Endothelial cell of umbilical vein (primary cell): ENCODE measurements at regions not wholly inside any gene's neighbourhood (a gene's known extent, or its start where the extent isn't known, plus 50 kb on each side); places are given as distances from the start of the nearest gene placed in this dataset.

Experiments used
- BruUV-seq: library from RNA; stranded (reverse); fragments of 400-500 nt; replicated peaks from 2 replicates; lab custom pipeline; 2021; lab: Mats Ljungman, UMichigan
- CTCF ChIA-PET: fragments of 300-600, 350-600 bp; sonication (Branson Sonifier 250); formaldehyde crosslinking; loops from one replicate; lab custom pipeline; 2021; ENCODE audit warnings: antibody characterized with exemption, inconsistent platforms; lab: Charles Lee
- POLR2A ChIA-PET: fragments of 300-600, 350-600 bp; sonication (Branson Sonifier 250); formaldehyde crosslinking; loops from one replicate; lab custom pipeline; 2021; ENCODE audit warnings: antibody characterized with exemption, inconsistent platforms; lab: Charles Lee
- DNase-seq: peaks from one replicate; pipeline ENCODE4 v3.0.0-alpha.2; 2011; ENCODE audit warnings: low read depth, low spot score
- FAIRE-seq: peaks from 2 replicates; lab custom pipeline; 2011; peaks lifted over from hg19 to GRCh38; lab: Jason Lieb, UNC
- H2AFZ ChIP-seq: 2 replicates; pipeline ENCODE4 v1.6.0; 2012; ENCODE audit warnings: low read depth, low read length, control low read depth, inconsistent platforms
- H3K27ac ChIP-seq: 2 replicates; pipeline ENCODE4 v1.5.1; 2011; ENCODE audit warnings: low read depth, mild to moderate bottlenecking, control low read depth, low read length, moderate library complexity; ENCODE audit not compliant: insufficient read depth
- H3K27me3 ChIP-seq, 2 experiments: 2 replicates each; pipeline versions ENCODE4 v1.6.0 to v1.6.1; 2011; ENCODE audit warnings: low read length in 2 of 2, mixed read lengths in 1 of 2; ENCODE audit not compliant: control insufficient read depth in 2 of 2, insufficient read depth in 2 of 2
- H3K36me3 ChIP-seq, 2 experiments: 2 replicates in 1 of 2; 3 replicates in 1 of 2; pipeline ENCODE4 v1.5.1; 2011; ENCODE audit warnings: low read length in 2 of 2, mild to moderate bottlenecking in 1 of 2, moderate library complexity in 1 of 2; ENCODE audit not compliant: control insufficient read depth in 2 of 2, insufficient read depth in 2 of 2; ENCODE audit errors: extremely low read depth in 1 of 2
- H3K4me1 ChIP-seq: 3 replicates; pipeline ENCODE4 v1.5.1; 2011; ENCODE audit warnings: mild to moderate bottlenecking, low read length; ENCODE audit not compliant: control insufficient read depth, insufficient read depth; ENCODE audit errors: extremely low read depth
- H3K4me2 ChIP-seq: 2 replicates; pipeline ENCODE4 v1.6.1; 2011; ENCODE audit warnings: low read length, control low read depth, mixed read lengths; ENCODE audit not compliant: insufficient read depth
- H3K4me3 ChIP-seq, 3 experiments: fragments of 200-600 bp in 1 of 3; sonication (generic), shearing (Covaris generic) in 1 of 3; replicated peaks in 1 of 3; 2 replicates each; pipeline ENCODE4 v1.5.1; 2011 to 2016; ENCODE audit warnings: control low read depth in 3 of 3, low read length in 3 of 3, mild to moderate bottlenecking in 2 of 3, inconsistent platforms in 1 of 3, low read depth in 1 of 3, moderate library complexity in 1 of 3; ENCODE audit not compliant: insufficient read depth in 1 of 3
- H3K79me2 ChIP-seq: 2 replicates; pipeline ENCODE4 v1.6.0; 2012; ENCODE audit warnings: low read length, inconsistent platforms; ENCODE audit not compliant: control insufficient read depth, insufficient read depth
- H3K9ac ChIP-seq: replicated peaks from 2 replicates; pipeline ENCODE3; 2011; ENCODE audit warnings: low read length, control low read depth; ENCODE audit not compliant: insufficient read depth; ENCODE audit errors: extremely low read depth
- H3K9me1 ChIP-seq: replicated peaks from 3 replicates; pipeline ENCODE4 v1.6.0; 2011; ENCODE audit warnings: mild to moderate bottlenecking, low read length; ENCODE audit not compliant: control insufficient read depth, insufficient read depth; ENCODE audit errors: extremely low read depth
- H3K9me3 ChIP-seq: replicated peaks from 2 replicates; pipeline ENCODE4 v1.5.1; 2012; ENCODE audit warnings: low read length, inconsistent platforms; ENCODE audit not compliant: control insufficient read depth, insufficient read depth
- H4K20me1 ChIP-seq: replicated peaks from 2 replicates; pipeline ENCODE3; 2011; ENCODE audit warnings: mild to moderate bottlenecking, low read length; ENCODE audit not compliant: control insufficient read depth, insufficient read depth; ENCODE audit errors: extremely low read depth
- CTCF ChIP-seq, 2 donors: IDR thresholded peaks; 1 replicate in 1 of 2; 2 replicates in 1 of 2; pipeline ENCODE4 v1.5.1; 2011; ENCODE audit warnings: low read length in 2 of 2, mild to moderate bottlenecking in 2 of 2, moderate library complexity in 2 of 2, control low read depth in 1 of 2, inconsistent platforms in 1 of 2, low read depth in 1 of 2; ENCODE audit not compliant: insufficient read depth in 1 of 2; ENCODE audit errors: extremely low read depth in 1 of 2
- EZH2 ChIP-seq: IDR thresholded peaks from 2 replicates; pipeline ENCODE4 v1.6.1; 2012; ENCODE audit warnings: borderline replicate concordance, low read depth, mild to moderate bottlenecking, moderate library complexity, low read length, inconsistent platforms; ENCODE audit not compliant: severe bottlenecking
- FOS ChIP-seq: IDR thresholded peaks from 2 replicates; pipeline ENCODE4 v1.6.1; 2011; ENCODE audit warnings: mild to moderate bottlenecking, low read length, moderate library complexity, borderline replicate concordance; ENCODE audit not compliant: insufficient read depth
- GATA2 ChIP-seq: IDR thresholded peaks from 2 replicates; pipeline ENCODE4 v1.7.0; 2011; ENCODE audit warnings: low read depth, mild to moderate bottlenecking, moderate library complexity, mixed read lengths, low read length; ENCODE audit not compliant: insufficient read length, insufficient read depth
- JUN ChIP-seq: IDR thresholded peaks from 2 replicates; pipeline ENCODE4 v1.6.1; 2011; ENCODE audit warnings: borderline replicate concordance, low read depth; ENCODE audit not compliant: insufficient read length, insufficient read depth
- MAX ChIP-seq: IDR thresholded peaks from 2 replicates; pipeline ENCODE4 v1.6.1; 2011; ENCODE audit not compliant: insufficient read depth, insufficient read length
- MYC ChIP-seq: IDR thresholded peaks from one replicate; pipeline ENCODE4 v1.6.1; 2011; ENCODE audit warnings: mild to moderate bottlenecking, low read depth, low read length
- POLR2A ChIP-seq: IDR thresholded peaks from 2 replicates; pipeline ENCODE4 v1.6.1; 2012; ENCODE audit warnings: low read depth, mild to moderate bottlenecking, control low read depth, low read length
- POLR2AphosphoS5 ChIP-seq: IDR thresholded peaks from 2 replicates; pipeline ENCODE4 v1.6.1; 2012; ENCODE audit warnings: low read depth, mild to moderate bottlenecking, control low read depth, low read length, moderate library complexity; ENCODE audit not compliant: insufficient read depth
- dilution Hi-C: fragments of 300-500 bp; cut with MboI; formaldehyde crosslinking; loops from one replicate; pipeline ENCODE4 v1.15.0; 2019; ENCODE audit warnings: low sequenced_read_pairs; ENCODE audit not compliant: extremely low pct_ligation_motif_present
- intact Hi-C: fragments of 100-400 bp; cut with micrococcal nuclease; formaldehyde crosslinking; loops from one replicate; pipeline ENCODE4 v1.10.0; 2022

- intact Hi-C loops, result no loop called here
- no peak overlapping the region for H3K27ac ChIP-seq
- H3K36me3 ChIP-seq, result no peaks in the 10 kb centered on the region
- peaks cover 15% of the 10 kb centered on the region for H3K4me1 ChIP-seq
- H3K4me2 ChIP-seq, result no peak overlapping the region
- DNase-seq (no peak), FAIRE-seq (no peak)
- H3K4me3 ChIP-seq, result no peak overlapping the region
- no peak overlapping the region for H3K9ac ChIP-seq
- BruUV-seq, result no TSS peak
- H4K20me1 ChIP-seq, result no peaks in the 10 kb centered on the region
- no peak overlapping the region for H2AFZ ChIP-seq
- TF ChIP-seq JUN (no peak), GATA2 (no peak), EZH2 (no peak), MYC (no peak), FOS (no peak), CTCF (IDR thresholded peaks at IDR 0.05; ENCODE audit: extremely low read depth in 1 of 2, insufficient read depth in 1 of 2, low read depth in 1 of 2, low read length in 2 of 2) (no peak), MAX (no peak), POLR2A (no peak), POLR2AphosphoS5 (no peak)
- H3K9me1 ChIP-seq, result no peaks in the 10 kb centered on the region
- ChIA-PET POLR2A (no interaction called here), CTCF (interaction anchor here (0.6 to 1.9 kb wide), 5 partner anchors 47 to 1353 kb away, joined by 3 to 8 read pairs (median 6); no protein-coding TSS in a partner anchor)
- H3K9me3 ChIP-seq, result no peaks in the 10 kb centered on the region
- no peaks in the 10 kb centered on the region for H3K27me3 ChIP-seq
- H3K79me2 ChIP-seq, result no peaks in the 10 kb centered on the region
- dilution Hi-C loops, result no loop called here
Observed at GRCh38 chr10:63772491-63772890, 251.3 kb downstream of the REEP3 start.
